Right forelimb (tissue), 1 donor: ENCODE measurements at regions not wholly inside any gene's neighbourhood (a gene's known extent, or its start where the extent isn't known, plus 50 kb on each side); places are given as distances from the start of the nearest gene placed in this dataset.

Source experiments
- DNase-seq: peaks from one replicate; pipeline ENCODE4 v3.0.0-alpha.2; 2018

DNA sequence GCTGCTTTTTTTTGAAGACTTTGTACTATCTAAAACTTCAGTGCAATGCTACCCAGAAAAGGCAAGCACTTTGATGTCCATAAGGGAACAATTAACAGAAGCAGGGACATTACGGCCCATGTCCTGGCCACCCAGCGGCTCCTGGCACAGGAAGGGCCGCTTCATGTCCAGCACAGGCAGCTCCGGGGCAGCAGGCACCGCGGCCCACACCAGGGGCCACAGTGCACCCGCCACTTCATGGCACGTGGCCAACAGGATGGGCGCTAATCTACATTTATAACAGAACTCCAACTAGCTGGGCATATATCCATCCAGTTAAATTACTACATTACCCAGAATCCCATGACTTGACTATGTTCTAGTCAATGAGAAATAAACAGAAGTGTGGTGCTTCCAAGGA, 198.2 kb upstream of the ID4 start:
- no peak for DNase-seq

DNA sequence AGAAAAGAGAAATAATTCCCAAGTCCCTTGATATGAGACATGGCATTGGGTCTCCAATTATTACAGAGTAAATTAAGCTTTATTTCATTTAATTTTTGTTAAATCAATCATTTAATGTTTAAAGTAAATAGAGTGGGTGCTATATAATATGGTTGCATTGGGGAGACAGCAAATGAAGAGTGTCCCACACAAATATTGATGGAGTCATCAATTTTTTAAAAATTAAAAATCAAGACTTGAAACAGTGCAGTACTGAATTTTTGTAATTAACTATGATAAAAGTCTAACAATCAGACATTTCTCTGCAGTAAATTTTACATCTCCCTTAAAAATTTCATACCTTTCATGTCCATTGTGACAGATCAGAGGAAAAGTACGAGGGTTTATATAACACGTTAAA, 193.9 kb upstream of the ID4 start:
- no peak for DNase-seq

- DNase-seq, result no peak
Observed at GRCh38 chr6:19643713-19644112, 193.5 kb upstream of the ID4 start.

DNA sequence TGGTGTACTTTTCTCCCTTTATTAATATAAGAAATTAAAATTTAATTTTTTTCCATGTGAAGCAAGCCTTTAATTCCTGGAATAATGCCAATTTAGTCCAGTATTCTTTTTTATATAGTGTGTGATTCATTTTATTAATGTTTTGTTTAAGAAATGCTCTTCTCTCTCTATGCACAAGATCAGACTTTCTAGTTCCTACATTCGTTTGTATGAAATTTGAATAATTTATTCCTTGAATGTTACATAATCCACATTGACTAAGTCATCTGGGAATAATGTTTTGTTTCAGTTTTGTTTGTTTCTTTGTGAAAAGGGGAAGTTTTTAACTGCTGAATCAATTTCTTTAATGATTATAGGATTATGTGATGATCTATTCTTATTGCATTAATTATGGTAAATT, 181.4 kb upstream of the ID4 start:
- no peak for DNase-seq

GRCh38 chr6:19660123-19660910, 176.9 kb upstream of the ID4 start:
- no peak for DNase-seq

- no peak for DNase-seq
Observed at GRCh38 chr6:19662911-19663310, 174.3 kb upstream of the ID4 start.

- no peak for DNase-seq
Observed at GRCh38 chr6:19663479-19663878, 173.7 kb upstream of the ID4 start.

DNA sequence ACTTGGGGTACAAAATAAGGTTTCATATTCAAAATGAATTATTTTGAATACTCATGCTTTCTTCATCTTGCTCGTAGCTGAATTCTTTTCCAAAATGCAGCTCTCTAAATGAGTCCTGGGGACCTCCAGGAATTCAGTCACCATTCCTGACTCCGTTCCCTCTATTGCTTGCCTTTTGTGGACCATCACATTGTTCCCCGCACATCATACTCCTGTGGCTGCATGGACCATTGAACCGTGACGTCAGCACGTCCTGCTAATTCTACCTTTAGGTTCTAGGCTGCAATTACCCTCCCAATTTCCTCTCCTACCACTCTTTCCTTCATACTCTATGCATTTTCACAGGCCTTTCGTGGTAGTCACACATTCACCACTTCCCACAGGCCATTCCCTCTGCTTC, 173.1 kb upstream of the ID4 start:
- DNase-seq, result no peak

DNA sequence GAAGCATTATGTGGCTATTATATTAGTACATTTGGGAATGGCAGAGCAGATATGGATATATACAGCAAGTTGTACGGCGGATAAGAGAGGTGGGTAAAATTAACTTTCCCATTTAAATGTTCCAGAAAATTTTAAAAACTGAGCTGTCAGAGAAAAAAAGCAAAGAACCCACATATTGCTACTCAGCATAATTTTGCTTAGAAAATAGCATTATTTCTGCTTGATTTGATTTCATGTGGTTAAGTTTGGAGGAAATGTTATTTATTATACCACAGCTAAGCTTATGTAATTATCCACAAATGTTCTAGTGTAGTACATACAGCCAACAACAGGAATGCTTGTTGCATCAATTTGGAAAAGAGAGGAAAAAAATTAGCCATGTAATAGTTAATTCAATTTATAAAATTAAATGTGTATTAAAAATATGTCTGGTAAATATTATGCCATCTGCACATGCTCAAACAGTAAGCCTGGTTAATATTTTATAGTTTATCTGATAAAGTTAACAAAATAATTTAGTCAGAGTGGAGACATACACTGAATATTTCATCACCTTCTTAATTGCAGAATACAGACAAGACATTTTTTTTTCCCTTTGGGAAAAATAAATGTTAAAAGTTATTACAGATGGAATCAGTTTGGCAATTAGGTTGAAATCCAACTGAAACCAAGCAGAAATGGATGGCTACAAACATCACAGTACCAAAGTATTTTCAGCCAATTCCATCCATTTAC, 172.1 kb upstream of the ID4 start:
- DNase-seq, result no peak

- no peak for DNase-seq
Observed at GRCh38 chr6:19665613-19665909, 171.6 kb upstream of the ID4 start.

DNA sequence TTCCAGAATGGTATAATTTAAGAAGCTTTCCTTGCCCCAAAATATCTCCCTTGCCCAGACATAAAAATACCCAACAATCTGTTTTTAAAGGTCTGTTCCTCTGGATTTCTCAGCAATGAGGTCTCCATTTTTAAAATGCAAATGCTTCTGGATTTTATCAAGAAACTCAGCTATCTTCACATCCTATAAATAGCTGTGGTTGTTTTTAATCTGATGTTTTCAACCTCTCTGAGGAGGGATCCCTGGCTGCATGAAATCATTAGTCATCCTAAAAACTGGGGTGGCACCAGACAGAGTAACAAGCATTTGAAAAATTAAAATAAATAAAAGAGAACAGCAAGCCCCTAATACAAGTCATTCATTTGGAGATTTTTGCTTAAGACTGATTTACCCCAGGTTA, 168.5 kb upstream of the ID4 start:
- DNase-seq, result no peak

DNA sequence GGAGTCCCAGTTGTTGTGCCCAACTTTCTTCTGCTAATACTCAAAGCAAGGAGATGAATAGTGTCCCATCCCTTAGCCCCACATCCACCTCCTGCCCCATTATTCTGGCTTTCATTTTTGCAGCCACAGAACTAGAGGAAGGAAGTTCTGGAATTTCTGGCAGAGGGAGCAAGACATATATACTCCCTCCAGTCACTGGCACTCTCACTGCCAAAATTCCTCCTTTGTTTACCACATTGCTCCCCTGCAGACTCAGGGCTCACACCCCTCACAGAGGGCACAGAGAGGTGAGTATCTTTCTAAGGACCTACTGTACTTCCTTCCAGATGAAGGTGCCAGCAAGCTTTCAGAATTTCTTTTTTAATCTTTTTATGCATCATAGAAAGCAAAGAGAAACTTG, 168.0 kb upstream of the ID4 start:
- DNase-seq, result no peak

GRCh38 chr6:19682859-19683258, 154.3 kb upstream of the ID4 start:
- no peak for DNase-seq

DNA sequence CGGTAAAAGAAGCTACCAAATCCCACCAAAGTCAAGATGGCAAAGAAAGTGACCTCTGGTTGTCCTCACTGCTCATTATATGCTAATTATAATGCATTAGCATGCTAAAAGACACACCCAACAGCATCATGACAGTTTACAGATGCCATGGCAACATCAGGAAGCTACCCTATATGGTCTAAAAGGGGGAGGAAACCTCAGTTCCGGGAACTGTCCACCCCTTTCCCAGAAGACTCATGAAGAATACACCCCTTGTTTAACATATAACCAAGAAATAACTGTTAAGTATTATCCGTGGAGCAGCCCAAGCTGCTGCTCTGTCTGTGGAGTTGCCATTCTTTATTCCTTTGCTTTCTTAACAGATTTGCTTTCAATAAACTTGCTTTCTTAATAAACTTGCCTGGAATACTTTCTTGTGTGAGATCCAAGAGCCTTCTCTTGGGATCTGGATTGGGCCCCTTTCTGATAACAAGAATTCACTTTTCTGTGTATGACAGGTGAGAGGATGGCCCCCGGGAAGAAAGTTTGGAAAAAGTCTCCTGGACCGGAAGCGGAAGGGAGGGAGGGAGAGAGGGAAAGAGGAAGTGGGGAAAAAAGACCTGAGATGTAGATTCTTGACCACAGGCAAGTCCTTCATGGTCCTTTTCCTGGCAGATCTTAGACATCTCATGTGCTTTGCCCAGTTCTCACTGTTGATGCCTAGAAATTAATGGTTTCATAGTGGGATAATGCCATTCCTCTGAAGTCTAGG, 146.7 kb upstream of the ID4 start:
- no peak for DNase-seq

DNA sequence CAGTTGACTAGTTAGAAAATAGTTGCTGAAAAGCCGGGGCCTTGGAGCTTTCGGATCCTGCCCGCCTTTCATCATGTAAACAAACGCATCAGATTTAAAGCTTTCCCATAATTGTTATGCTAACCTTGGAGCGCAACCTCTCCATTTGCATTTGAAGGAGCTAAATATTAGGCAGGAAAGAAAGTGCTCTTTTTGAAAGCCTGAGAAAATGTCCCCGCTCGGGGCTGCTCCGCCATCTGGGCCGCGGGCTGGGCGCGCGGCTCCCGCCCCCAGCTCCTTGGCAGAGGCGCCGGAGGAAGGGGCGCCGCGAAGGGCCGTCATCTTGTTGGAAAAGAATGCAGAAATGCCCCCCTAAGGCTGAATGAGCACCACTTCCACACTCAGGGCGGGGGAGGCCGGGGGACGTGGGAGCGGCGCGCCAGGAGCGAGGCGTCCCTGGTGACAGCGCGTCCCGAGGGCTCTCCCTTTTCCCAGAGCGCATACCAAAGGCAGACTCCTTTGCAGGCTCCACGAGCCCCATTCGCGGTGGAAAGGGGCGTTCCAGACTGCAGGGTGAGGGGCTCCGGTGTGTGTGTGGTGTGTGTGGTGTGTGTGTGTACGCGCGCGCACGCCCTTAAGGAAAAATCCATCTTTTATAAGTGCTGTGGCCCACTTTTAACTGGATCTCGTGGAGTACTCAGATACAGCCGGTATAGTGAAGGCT, 145.6 kb upstream of the ID4 start:
- peak; percentile 55 for DNase-seq

DNA sequence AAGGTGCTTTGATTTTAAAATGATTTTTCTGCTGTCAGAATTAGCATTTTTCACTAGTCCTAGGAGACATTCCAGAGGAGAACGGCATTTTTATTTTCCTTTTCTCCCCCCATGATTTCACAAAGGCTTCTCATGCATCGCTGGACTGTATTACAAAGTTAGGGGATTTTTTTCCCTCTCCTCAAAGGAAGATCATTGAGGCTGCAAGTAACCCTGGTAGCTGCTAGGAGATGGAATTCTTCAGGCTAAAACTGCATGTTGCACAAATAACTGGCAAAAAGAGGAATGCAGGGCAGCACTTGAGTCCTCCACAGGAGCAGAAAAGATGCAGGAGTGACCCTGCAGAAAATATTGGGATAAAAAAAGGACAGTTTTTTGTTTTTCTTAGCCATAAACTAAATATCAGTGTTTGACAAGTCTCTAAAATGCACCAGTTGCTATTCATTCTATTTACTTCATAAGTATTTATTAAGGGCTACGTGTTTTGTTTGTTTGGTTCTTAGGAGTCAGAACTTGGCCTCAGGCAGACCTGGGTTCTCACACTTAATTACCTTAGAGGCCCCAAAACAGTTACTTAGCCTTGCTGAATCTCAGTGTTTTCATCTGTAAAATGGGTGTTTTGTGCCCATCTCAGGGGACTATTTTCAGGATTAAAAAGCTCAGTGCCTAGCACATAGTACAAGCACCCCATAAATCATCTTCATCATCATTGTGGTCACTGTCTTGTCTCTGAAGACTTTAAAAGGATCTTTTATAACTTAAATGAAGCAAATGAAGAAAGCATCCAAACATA, 144.5 kb upstream of the ID4 start:
- DNase-seq, result no peak

DNA sequence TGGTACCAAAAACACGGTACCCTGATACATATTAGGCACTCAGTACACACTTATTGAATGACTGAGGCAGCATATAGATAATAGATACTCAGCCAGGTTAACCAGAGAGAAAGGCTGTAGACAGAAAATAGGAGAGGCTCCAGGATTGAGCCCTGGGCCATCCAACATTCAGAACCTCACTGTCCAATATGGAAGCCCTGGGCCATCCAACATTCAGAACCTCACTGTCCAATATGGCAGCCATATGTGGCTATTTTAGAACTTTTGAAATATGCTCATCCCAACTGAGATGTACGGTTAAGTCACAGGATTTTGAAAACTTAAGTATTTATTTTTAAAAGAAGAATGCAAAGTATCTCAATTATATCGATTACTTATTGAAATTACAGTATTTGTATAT, 142.5 kb upstream of the ID4 start:
- no peak for DNase-seq

- no peak for DNase-seq
Observed at GRCh38 chr6:19697744-19698290, 139.4 kb upstream of the ID4 start.

DNA sequence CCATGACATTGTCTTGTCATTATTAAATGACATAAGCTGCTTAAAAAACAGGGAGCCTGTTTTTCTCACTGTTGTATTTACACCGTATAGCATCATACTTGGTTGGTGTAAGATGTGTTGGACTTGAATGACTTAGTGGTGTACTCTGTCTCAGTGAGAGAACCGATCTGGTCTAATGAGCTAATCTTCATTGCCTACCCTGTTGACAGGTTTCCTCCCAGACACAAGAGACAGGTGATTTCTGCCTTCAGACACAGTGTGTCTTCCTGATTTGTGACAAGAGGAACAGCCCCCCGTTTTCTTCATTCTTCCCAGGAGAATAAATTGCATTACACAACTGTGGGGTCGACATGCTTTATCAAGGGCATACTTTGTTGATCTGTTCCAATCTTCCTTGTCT, 137.2 kb upstream of the ID4 start:
- no peak for DNase-seq

- DNase-seq, result no peak
Observed at GRCh38 chr6:19705606-19706005, 131.6 kb upstream of the ID4 start.

DNA sequence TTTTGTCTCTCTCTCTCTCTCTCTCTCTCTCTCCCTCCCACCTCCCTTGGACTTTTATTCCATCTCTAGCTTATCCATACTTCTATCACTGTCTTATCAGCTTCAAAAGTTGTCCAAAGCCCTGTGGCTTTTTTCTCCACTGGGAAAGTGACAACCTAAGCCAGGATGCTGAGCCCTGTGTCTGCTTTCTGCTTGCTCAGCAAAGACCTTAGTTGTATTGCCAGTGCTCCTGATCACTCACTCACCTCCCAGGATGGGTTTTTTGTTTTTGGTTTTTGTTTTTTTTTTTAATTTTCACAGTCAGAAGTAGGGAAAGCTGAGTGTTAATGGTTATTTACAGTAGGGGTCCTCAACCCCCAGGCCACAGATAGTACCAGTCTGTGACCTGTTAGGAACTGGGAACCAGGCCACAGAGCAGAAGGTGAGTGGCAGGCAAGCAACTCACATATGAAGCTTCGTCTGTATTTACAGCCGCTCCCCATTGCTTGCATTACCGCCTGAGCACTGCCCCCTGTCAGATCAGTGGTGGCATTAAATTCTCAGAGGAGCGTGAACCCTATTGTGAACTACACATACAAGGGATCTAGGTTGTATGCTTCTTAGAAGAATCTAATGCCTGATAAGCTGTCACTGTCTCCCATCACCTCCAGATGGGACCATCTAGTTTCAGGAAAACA, 125.0 kb upstream of the ID4 start:
- DNase-seq, result no peak

DNA sequence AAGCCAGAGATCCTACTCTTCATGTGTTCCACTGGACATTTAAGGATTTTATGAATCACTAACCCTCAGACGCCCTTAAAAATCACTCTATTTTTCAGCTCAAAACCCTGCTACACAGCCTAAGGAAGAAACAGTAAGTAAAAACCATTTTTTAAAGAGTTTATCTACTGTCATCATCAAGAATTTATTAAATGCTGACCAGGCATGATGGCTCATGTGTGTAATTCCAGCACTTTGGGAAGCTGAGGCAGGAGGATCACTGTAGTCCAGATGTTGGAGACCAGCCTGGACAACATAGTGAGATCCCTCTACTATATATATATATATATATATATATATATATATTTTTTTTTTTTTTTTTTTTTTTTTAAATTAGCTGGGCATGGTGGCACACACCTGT, 124.2 kb upstream of the ID4 start:
- no peak for DNase-seq
